IMR-90 (cell line): ENCODE measurements at regions not wholly inside any gene's neighbourhood (a gene's known extent, or its start where the extent isn't known, plus 50 kb on each side); places are given as distances from the start of the nearest gene placed in this dataset.
A peak's percentile ranks its signal among the peaks of the same experiment; 100 is the strongest.

Experiments
- ATAC-seq: fragments of 200-7000 bp; cut with Tn5 transposase; 2 replicates; pipeline ENCODE4 v1.9.1; 2020; ENCODE audit warnings: low read depth, mild to moderate bottlenecking, moderate library complexity
- BruUV-seq: library from RNA; stranded (reverse); fragments of 400-500 nt; replicated peaks from 2 replicates; lab custom pipeline; 2021; lab: Mats Ljungman, UMichigan
- CTCF ChIA-PET: fragments of 300-600 bp; formaldehyde crosslinking; extraction: SDS; loops from one replicate; lab custom pipeline; 2021; ENCODE audit warnings: antibody characterized with exemption; lab: Yijun Ruan, JAX
- POLR2A ChIA-PET: fragments of 300-600 bp; sonication (Branson Sonifier 250); formaldehyde crosslinking; loops from one replicate; lab custom pipeline; 2022; ENCODE audit warnings: antibody characterized with exemption; ENCODE audit not compliant: unreplicated experiment; lab: Charles Lee
- DNase-seq: peaks from one replicate; pipeline ENCODE4 v3.0.0; 2013
- H2AFZ ChIP-seq: replicated peaks from 2 replicates; pipeline ENCODE3; 2013; ENCODE audit warnings: low read length, mild to moderate bottlenecking; ENCODE audit not compliant: poor library complexity
- H2AK5ac ChIP-seq: 2 replicates; pipeline ENCODE4 v1.6.1; 2013; ENCODE audit warnings: low read depth, low read length, inconsistent platforms
- H2AK9ac ChIP-seq: replicated peaks from 2 replicates; pipeline ENCODE3; 2013; ENCODE audit warnings: mild to moderate bottlenecking, low read depth, low read length, moderate library complexity; ENCODE audit not compliant: poor library complexity
- H2BK120ac ChIP-seq: 2 replicates; pipeline ENCODE4 v1.6.1; 2013; ENCODE audit warnings: low read depth, low read length, inconsistent platforms
- H2BK15ac ChIP-seq: 3 replicates; pipeline ENCODE4 v1.6.1; 2013; ENCODE audit warnings: low read depth, low read length, inconsistent platforms
- H2BK20ac ChIP-seq: 2 replicates; pipeline ENCODE4 v1.6.1; 2013; ENCODE audit warnings: low read depth, mild to moderate bottlenecking, inconsistent platforms, low read length, moderate library complexity
- H2BK5ac ChIP-seq: 2 replicates; pipeline ENCODE4 v1.6.1; 2013; ENCODE audit warnings: mild to moderate bottlenecking, low read depth, low read length, inconsistent platforms; ENCODE audit not compliant: poor library complexity, severe bottlenecking
- H3K14ac ChIP-seq: replicated peaks from 2 replicates; pipeline ENCODE4 v1.6.1; 2013; ENCODE audit warnings: low read depth, low read length, inconsistent platforms
- H3K18ac ChIP-seq: 2 replicates; pipeline ENCODE4 v1.6.1; 2013; ENCODE audit warnings: low read depth, low read length, control low read depth
- H3K23ac ChIP-seq: 2 replicates; pipeline ENCODE4 v1.6.1; 2013; ENCODE audit warnings: low read depth, low read length, inconsistent platforms
- H3K27ac ChIP-seq: 2 replicates; pipeline ENCODE4 v1.5.1; 2013; ENCODE audit warnings: mild to moderate bottlenecking, control low read depth, low read length; ENCODE audit not compliant: insufficient read depth
- H3K27me3 ChIP-seq: 2 replicates; pipeline ENCODE4 v1.6.1; 2013; ENCODE audit warnings: low read length; ENCODE audit not compliant: control insufficient read depth, insufficient read depth
- H3K36me3 ChIP-seq: 2 replicates; pipeline ENCODE4 v1.6.1; 2013; ENCODE audit warnings: low read length, mixed read lengths; ENCODE audit not compliant: control insufficient read depth, insufficient read depth
- H3K4ac ChIP-seq: 2 replicates; pipeline ENCODE4 v1.6.1; 2013; ENCODE audit warnings: low read depth, low read length, inconsistent platforms
- H3K4me1 ChIP-seq: 2 replicates; pipeline ENCODE4 v1.6.1; 2013; ENCODE audit warnings: low read length, mixed read lengths; ENCODE audit not compliant: control insufficient read depth, insufficient read depth
- H3K4me2 ChIP-seq: 2 replicates; pipeline ENCODE4 v1.6.1; 2013; ENCODE audit warnings: low read depth, mild to moderate bottlenecking, control low read depth, low read length, moderate library complexity
- H3K4me3 ChIP-seq: 2 replicates; pipeline ENCODE4 v1.5.1; 2013; ENCODE audit warnings: low read depth, mild to moderate bottlenecking, control low read depth, low read length, moderate library complexity; ENCODE audit not compliant: insufficient read depth
- H3K56ac ChIP-seq: 2 replicates; pipeline ENCODE4 v1.6.1; 2013; ENCODE audit warnings: low read length, inconsistent platforms; ENCODE audit not compliant: insufficient read depth; ENCODE audit errors: extremely low read depth
- H3K79me1 ChIP-seq, 2 experiments: 2 replicates each; pipeline ENCODE4 v1.6.1; 2013; ENCODE audit warnings: low read length in 2 of 2, inconsistent platforms in 1 of 2, low read depth in 1 of 2
- H3K9ac ChIP-seq: 2 replicates; pipeline ENCODE4 v1.6.1; 2013; ENCODE audit warnings: low read depth, low read length, control low read depth
- H3K9me1 ChIP-seq: 2 replicates; pipeline ENCODE4 v1.6.1; 2013; ENCODE audit warnings: low read length, inconsistent platforms; ENCODE audit not compliant: insufficient read depth
- H3K9me3 ChIP-seq: 2 replicates; pipeline ENCODE4 v1.6.1; 2013; ENCODE audit warnings: low read length; ENCODE audit not compliant: control insufficient read depth, insufficient read depth
- H4K20me1 ChIP-seq: 2 replicates; pipeline ENCODE4 v1.6.1; 2013; ENCODE audit warnings: low read length, inconsistent platforms; ENCODE audit not compliant: insufficient read depth
- H4K5ac ChIP-seq: 2 replicates; pipeline ENCODE4 v1.6.1; 2013; ENCODE audit warnings: mild to moderate bottlenecking, low read depth, low read length, control low read depth
- H4K8ac ChIP-seq, 2 experiments: 2 replicates each; pipeline ENCODE4 v1.6.1; 2013; ENCODE audit warnings: low read depth in 2 of 2, low read length in 2 of 2, control low read depth in 1 of 2, inconsistent platforms in 1 of 2
- H4K91ac ChIP-seq: 2 replicates; pipeline ENCODE4 v1.6.1; 2013; ENCODE audit warnings: low read depth, low read length, inconsistent platforms; ENCODE audit not compliant: insufficient read depth
- CEBPB ChIP-seq: IDR thresholded peaks from 2 replicates; pipeline ENCODE4 v1.6.1; 2012; ENCODE audit warnings: low read depth, low read length, improper control_type of control experiment
- MAZ ChIP-seq: IDR thresholded peaks from 2 replicates; pipeline ENCODE4 v1.6.1; 2012; ENCODE audit warnings: low read depth, mild to moderate bottlenecking, low read length, improper control_type of control experiment, moderate library complexity, borderline replicate concordance
- RCOR1 ChIP-seq: IDR thresholded peaks from 2 replicates; pipeline ENCODE4 v1.6.1; 2012; ENCODE audit warnings: mild to moderate bottlenecking, low read length, improper control_type of control experiment; ENCODE audit not compliant: insufficient replicate concordance
- RFX5 ChIP-seq: IDR thresholded peaks from 2 replicates; pipeline ENCODE4 v1.8.0; 2012; ENCODE audit warnings: low read depth, mild to moderate bottlenecking, low read length, moderate library complexity
- SMC3 ChIP-seq: fragments of 150-350 bp; IDR thresholded peaks from 2 replicates; pipeline ENCODE4 v1.6.1; 2016; ENCODE audit warnings: low read depth, mild to moderate bottlenecking, antibody characterized with exemption, low read length, moderate library complexity
- USF2 ChIP-seq: fragments of 150-350 bp; IDR thresholded peaks from 2 replicates; pipeline ENCODE4 v1.6.1; 2017; ENCODE audit warnings: mild to moderate bottlenecking, antibody characterized with exemption, low read length, low read depth
- WGBS, 2 experiments: methylation state at CpG; one replicate each; pipeline versions ENCODE4 v1.1.5 to v1.1.7; 2013; ENCODE audit warnings: missing lambda C conversion rate in 2 of 2; ENCODE audit not compliant: insufficient read length in 1 of 2; ENCODE audit errors: extremely low coverage in 2 of 2; 5-methylcytosine and 5-hydroxymethylcytosine counted together
- dilution Hi-C: fragments of 300-500 bp; cut with HindIII; formaldehyde crosslinking; loops from one replicate; pipeline ENCODE4 v1.14.3; 2018; ENCODE audit warnings: low sequenced_read_pairs; ENCODE audit not compliant: unreplicated experiment
- in situ Hi-C: fragments of 300-500 bp; cut with MboI; formaldehyde crosslinking; loops from 3 replicates; pipeline ENCODE4 v1.14.3; 2019; ENCODE audit warnings: low sequenced_read_pairs, inconsistent platforms, mixed read lengths
- intact Hi-C: fragments of 100-400 bp; cut with micrococcal nuclease; formaldehyde crosslinking; loops from 2 replicates; pipeline ENCODE4 v1.10.0; 2022

- H2AK5ac ChIP-seq: peak overlapping the region; percentile 62; the same call in 1 of the 2 replicates
- TF ChIP-seq RCOR1 (no peak), SMC3 (no peak), RFX5 (no peak), CEBPB (no peak), MAZ (no peak), USF2 (no peak)
- H4K91ac ChIP-seq: no peak overlapping the region; the same call in 1 of the 2 replicates
- no peaks in the 10 kb centered on the region for H4K20me1 ChIP-seq
- DNase-seq (peak; percentile 78), ATAC-seq (peak; percentile 19; the same call in 1 of the 2 replicates)
- no peaks in the 10 kb centered on the region for H3K9me3 ChIP-seq
- no peak overlapping the region for H2BK5ac ChIP-seq
- H3K79me1 ChIP-seq: no peaks in the 10 kb centered on the region
- peaks cover 13% of the 10 kb centered on the region for H3K9me1 ChIP-seq
- H3K36me3 ChIP-seq: no peaks in the 10 kb centered on the region
- dilution Hi-C loops (no loop called here), intact Hi-C loops (no loop called here), in situ Hi-C loops (no loop called here)
- peak overlapping the region; percentile 10 for H2BK120ac ChIP-seq
- peak overlapping the region in 1 of 2 experiments; percentile 43; a peak in 1 of 4 replicates for H4K8ac ChIP-seq
- peak overlapping the region; percentile 11 for H3K4me2 ChIP-seq
- ChIA-PET POLR2A (no interaction called here), CTCF (interaction anchor here (1.1 kb wide), 1 partner anchor 155 kb away, joined by 3 read pairs; no protein-coding TSS in a partner anchor)
- H3K14ac ChIP-seq: peak overlapping the region; percentile 60; the same call in 1 of the 2 replicates
- H2BK15ac ChIP-seq: peak overlapping the region; percentile 31; the same call in 1 of the 3 replicates
- peak overlapping the region; percentile 41; the same call in 1 of the 2 replicates for H4K5ac ChIP-seq
- no peak overlapping the region for H3K9ac ChIP-seq
- peak overlapping the region; percentile 23; the same call in 1 of the 2 replicates for H3K23ac ChIP-seq
- BruUV-seq: no TSS peak
- peak overlapping the region; percentile 21; the same call in 1 of the 2 replicates for H3K27ac ChIP-seq
- peak overlapping the region; percentile 4 for H2AFZ ChIP-seq
- no peak overlapping the region for H3K56ac ChIP-seq
- H2AK9ac ChIP-seq: no peak overlapping the region
- peaks cover 4% of the 10 kb centered on the region for H3K27me3 ChIP-seq
- H2BK20ac ChIP-seq: peak overlapping the region; percentile 59; the same call in 1 of the 2 replicates
- WGBS, 2 experiments: no CpG with 5 or more reads among the region's 6 CpGs
- peak overlapping the region; percentile 79; the same call in 1 of the 2 replicates for H3K18ac ChIP-seq
- no peak overlapping the region for H3K4me3 ChIP-seq
- peak overlapping the region; percentile 50; the same call in 1 of the 2 replicates for H3K4ac ChIP-seq
- peaks cover 13% of the 10 kb centered on the region for H3K4me1 ChIP-seq
Measured at GRCh38 chr14:58865514-58866281, 227.9 kb downstream of the DACT1 start.
